Ovary (tissue), 7 donors: ENCODE measurements at regions not wholly inside any gene's neighbourhood (a gene's known extent, or its start where the extent isn't known, plus 50 kb on each side); places are given as distances from the start of the nearest gene placed in this dataset.

Experiments used
- DNase-seq, 5 donors: peaks; one replicate each; pipeline ENCODE4 v3.0.0-alpha.2; 2019 to 2020
- H3K27ac ChIP-seq, 2 donors: fragments of 200-600 bp; one replicate each; pipeline versions ENCODE4 v1.5.1 to v1.8.0; 2019 to 2022
- H3K27me3 ChIP-seq: fragments of 200-600 bp; one replicate; pipeline ENCODE4 v1.8.0; 2022
- H3K36me3 ChIP-seq: fragments of 200-600 bp; sonication (generic); one replicate; pipeline ENCODE4 v1.5.1; 2019
- H3K4me1 ChIP-seq: one replicate; pipeline ENCODE4 v1.8.1; 2013; ENCODE audit warnings: mild to moderate bottlenecking, moderate library complexity; ENCODE audit not compliant: insufficient read depth
- H3K4me3 ChIP-seq: fragments of 200-600 bp; sonication (generic); one replicate; pipeline ENCODE4 v1.5.1; 2017
- H3K9me3 ChIP-seq, 2 donors: fragments of 200-600 bp in 1 of 2; sonication (generic) in 1 of 2; one replicate each; pipeline versions ENCODE4 v1.5.1 to v1.8.1; 2013 to 2019; ENCODE audit warnings: mild to moderate bottlenecking in 1 of 2, moderate library complexity in 1 of 2
- EP300 ChIP-seq: sonication (generic); formaldehyde crosslinking; IDR thresholded peaks from one replicate; pipeline ENCODE4 v1.6.1; 2017; ENCODE audit warnings: antibody characterized with exemption
- POLR2A ChIP-seq: fragments of 450-650 bp; IDR thresholded peaks from one replicate; pipeline ENCODE4 v1.6.1; 2017; ENCODE audit warnings: antibody characterized with exemption, mild to moderate bottlenecking, moderate library complexity
- WGBS, 3 donors: extraction: QIAGEN DNeasy Blood & Tissue Kit in 1 of 3; methylation state at CpG; one replicate each; pipeline versions ENCODE4 v1.1.5 to v1.1.7; 2013 to 2017; 5-methylcytosine and 5-hydroxymethylcytosine counted together
- intact Hi-C, 4 donors: fragments of 100-400 bp; cut with DNase I; formaldehyde crosslinking; loops; one replicate each; pipeline versions ENCODE4 v1.11.0 to v1.15.1; 2022 to 2023
- TF ChIP-seq, protein P1 (sequence below), 3 donors: fragments of 450-650 bp in 2 of 3; fragments of 200-600 bp in 1 of 3; IDR thresholded peaks; one replicate each; pipeline versions ENCODE4 v1.5.1 to v1.8.0; 2016 to 2022; ENCODE audit warnings: antibody characterized with exemption in 3 of 3, mild to moderate bottlenecking in 1 of 3
- donor health status: DM: no; HTN: no; CAD: no; lungs with moderate emphysema.
- donor health status: DM: no; HTN: no; CAD: no.
- donor health status: Bipolar disorder and iron deficiency.
- donor health status: DM: no; HTN: no; CAD: no.
- donor health status: DM: yes; HTN: yes; CAD: no.

DNA sequence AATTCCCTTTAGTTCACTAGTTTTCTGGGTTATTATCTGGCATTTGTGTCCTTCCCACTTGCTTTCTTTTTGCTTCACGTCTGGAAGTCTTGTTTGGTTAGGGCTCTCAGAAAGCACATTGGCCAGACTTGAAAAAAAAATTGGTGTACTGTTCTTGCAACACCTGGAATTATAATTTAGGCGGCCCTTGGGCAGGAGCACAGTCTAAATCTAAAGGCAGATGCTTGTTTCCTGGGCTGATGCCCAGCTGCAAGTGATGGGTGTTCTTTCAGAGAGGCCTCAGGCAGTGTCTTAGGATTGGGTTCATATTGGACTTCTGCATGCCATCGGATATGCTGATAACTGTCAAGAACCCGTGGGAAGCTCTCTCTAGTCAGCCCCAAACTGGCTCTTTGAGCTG, 521.5 kb downstream of the PDCD6IP start:
- H3K36me3 ChIP-seq: no peaks in the 10 kb centered on the region
- H3K27me3 ChIP-seq: no peaks in the 10 kb centered on the region
- no peak overlapping the region for H3K27ac ChIP-seq
- no peak overlapping the region for H3K4me3 ChIP-seq
- intact Hi-C loops: no loop called here
- DNase-seq: no peak
- H3K9me3 ChIP-seq: no peaks in the 10 kb centered on the region
- 60 to 61% (median 61%) methylated on average over 4 of the region's 4 CpGs for WGBS, 3 donors
- no peaks in the 10 kb centered on the region for H3K4me1 ChIP-seq
- TF ChIP-seq EP300 (no peak), POLR2A (no peak)
- TF ChIP-seq, protein P1, sequence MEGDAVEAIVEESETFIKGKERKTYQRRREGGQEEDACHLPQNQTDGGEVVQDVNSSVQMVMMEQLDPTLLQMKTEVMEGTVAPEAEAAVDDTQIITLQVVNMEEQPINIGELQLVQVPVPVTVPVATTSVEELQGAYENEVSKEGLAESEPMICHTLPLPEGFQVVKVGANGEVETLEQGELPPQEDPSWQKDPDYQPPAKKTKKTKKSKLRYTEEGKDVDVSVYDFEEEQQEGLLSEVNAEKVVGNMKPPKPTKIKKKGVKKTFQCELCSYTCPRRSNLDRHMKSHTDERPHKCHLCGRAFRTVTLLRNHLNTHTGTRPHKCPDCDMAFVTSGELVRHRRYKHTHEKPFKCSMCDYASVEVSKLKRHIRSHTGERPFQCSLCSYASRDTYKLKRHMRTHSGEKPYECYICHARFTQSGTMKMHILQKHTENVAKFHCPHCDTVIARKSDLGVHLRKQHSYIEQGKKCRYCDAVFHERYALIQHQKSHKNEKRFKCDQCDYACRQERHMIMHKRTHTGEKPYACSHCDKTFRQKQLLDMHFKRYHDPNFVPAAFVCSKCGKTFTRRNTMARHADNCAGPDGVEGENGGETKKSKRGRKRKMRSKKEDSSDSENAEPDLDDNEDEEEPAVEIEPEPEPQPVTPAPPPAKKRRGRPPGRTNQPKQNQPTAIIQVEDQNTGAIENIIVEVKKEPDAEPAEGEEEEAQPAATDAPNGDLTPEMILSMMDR (IDR thresholded peaks at IDR 0.05): no peak

DNA sequence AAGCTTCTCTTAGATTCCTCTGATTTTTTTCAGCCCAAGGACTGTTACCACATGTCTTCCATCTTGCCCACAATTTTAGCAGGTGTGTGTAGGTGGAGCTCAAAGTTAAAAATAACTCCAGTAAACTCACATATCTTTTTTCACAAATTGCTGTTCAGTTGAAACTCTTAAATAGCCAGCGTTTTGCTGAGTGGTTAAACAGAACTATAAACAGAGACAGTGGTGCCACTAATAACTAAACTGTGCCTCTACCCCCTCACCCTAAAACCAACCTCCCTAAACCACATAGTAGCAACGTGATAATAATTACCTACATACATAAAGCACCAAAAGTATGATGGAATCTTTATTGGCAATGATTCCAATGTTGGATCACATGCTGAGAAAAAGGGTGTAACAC, 525.1 kb downstream of the PDCD6IP start:
- Histone ChIP-seq H3K27ac (no peak overlapping the region), H3K4me1 (no peaks in the 10 kb centered on the region), H3K36me3 (no peaks in the 10 kb centered on the region), H3K4me3 (no peak overlapping the region), H3K27me3 (no peaks in the 10 kb centered on the region), H3K9me3 (no peaks in the 10 kb centered on the region)
- intact Hi-C loops: no loop called here
- no peak for DNase-seq
- WGBS, 3 donors: 12 to 37% (median 18%) methylated on average over 2 of the region's 2 CpGs
- TF ChIP-seq, protein P1 (IDR thresholded peaks at IDR 0.05): no peak
- TF ChIP-seq EP300: no peak
- no peak for TF ChIP-seq POLR2A

DNA sequence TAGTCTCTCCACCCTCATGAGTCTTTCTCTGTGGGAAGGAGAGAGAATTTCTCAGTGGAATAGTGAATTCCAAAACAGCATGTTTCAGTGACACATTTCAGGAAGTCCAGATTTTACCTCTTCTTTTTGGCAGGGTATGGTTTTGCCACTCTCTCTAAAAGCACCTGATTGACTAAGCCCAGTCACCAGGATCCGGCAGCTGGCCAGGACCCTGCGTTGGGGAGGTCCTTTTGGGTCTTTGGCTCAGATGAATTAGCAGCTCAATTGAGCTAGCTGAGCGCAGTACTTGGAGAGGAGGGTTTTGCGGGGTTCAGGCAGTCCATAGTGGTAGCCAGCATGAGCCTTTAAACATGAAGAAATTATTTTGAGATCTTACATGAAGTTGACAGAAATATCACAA, 548.2 kb downstream of the PDCD6IP start:
- TF ChIP-seq, protein P1 (IDR thresholded peaks at IDR 0.05): no peak
- TF ChIP-seq POLR2A (no peak), EP300 (no peak)

DNA sequence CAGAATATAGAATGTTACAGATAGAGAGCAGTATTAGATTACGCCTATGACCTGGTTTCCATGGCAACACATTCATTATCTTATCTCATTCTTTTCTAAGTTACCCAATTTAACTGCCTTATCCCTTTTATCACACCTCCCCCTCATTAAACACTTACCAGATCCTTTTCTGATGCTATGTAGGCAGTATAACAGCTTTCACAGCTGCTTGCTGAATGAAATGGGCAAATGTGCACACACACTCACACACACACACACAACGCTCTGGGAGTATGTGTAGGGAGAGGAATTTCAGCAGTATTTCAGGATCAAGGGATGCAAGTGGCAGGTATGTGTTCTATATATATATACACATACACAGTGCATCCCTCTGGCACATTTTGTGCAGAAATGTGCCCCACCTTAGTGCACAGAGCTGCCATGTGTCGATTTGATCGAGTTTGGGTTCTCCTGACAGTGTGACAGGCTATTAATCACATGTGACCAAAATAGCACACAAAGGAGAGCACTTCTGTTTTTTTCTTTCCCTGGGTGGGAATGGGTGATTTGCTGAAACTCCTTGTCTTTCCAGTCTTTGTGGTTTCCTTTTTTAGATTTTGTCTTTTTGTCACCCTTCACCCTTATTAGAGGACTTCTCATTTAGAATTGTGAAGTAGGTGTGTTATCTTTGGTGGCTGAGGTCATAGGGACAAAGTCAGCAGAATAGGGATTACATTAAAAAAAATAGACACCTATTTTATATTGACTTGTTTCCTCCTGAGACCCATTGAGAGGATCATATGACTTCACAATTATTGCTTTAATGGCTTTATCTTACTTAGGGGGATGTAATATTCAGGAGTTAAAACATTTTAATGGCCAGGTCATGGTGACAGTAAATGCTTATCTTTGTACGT, 553.7 kb downstream of the PDCD6IP start:
- TF ChIP-seq EP300 (no peak), POLR2A (no peak)
- TF ChIP-seq, protein P1 (IDR thresholded peaks at IDR 0.05): no peak
- Histone ChIP-seq H3K36me3 (no peaks in the 10 kb centered on the region), H3K9me3 (no peaks in the 10 kb centered on the region), H3K27me3 (no peaks in the 10 kb centered on the region), H3K27ac (no peak overlapping the region), H3K4me1 (no peaks in the 10 kb centered on the region), H3K4me3 (no peak overlapping the region)
- no peak for DNase-seq
- intact Hi-C loops: no loop called here
- WGBS, 3 donors: 40 to 42% (median 42%) methylated on average over 5 of the region's 5 CpGs

More for the DNA sequence above, 548.2 kb downstream of the PDCD6IP start:
- H3K4me3 ChIP-seq: no peak overlapping the region
- no peaks in the 10 kb centered on the region for H3K4me1 ChIP-seq
- no peaks in the 10 kb centered on the region for H3K27me3 ChIP-seq
- 82 to 93% (median 87%) methylated on average over 4 of the region's 4 CpGs for WGBS, 3 donors
- H3K27ac ChIP-seq: no peak overlapping the region
- no peaks in the 10 kb centered on the region for H3K9me3 ChIP-seq
- no peaks in the 10 kb centered on the region for H3K36me3 ChIP-seq
- DNase-seq: no peak
- intact Hi-C loops: no loop called here
